Inflammatory macrophage (primary cell): ENCODE measurements at regions not wholly inside any gene's neighbourhood (a gene's known extent, or its start where the extent isn't known, plus 50 kb on each side); places are given as distances from the start of the nearest gene placed in this dataset.

Source experiments
- DNase-seq, 2 donors: peaks; one replicate each; pipeline ENCODE4 v3.0.0-alpha.2; 2020 to 2022

GRCh38 chr16:63596716-63597115 is 1525.1 kb downstream of the CDH11 start:
- DNase-seq: no peak

DNA sequence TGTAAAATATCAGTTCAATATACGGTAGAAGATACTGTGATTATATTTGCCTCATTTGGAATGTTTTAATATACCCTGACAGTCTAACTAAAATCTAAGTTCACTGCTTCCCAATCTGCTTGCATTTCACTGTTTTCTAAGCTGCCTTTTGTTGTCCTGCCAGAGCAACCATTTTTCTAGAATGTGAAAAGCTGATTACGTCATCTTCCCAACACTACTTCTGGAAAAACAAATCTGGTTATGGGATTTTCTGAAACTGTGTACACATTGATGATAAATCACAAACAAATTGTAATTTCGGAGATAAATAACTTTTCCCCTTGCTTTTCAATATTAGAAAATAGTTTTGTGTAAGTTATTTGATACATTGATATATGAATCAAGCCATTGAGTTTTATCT is 1529.0 kb downstream of the CDH11 start:
- no peak for DNase-seq

- no peak for DNase-seq
These were observed 1540.3 kb downstream of the CDH11 start for GRCh38 chr16:63581570-63581969.

DNA sequence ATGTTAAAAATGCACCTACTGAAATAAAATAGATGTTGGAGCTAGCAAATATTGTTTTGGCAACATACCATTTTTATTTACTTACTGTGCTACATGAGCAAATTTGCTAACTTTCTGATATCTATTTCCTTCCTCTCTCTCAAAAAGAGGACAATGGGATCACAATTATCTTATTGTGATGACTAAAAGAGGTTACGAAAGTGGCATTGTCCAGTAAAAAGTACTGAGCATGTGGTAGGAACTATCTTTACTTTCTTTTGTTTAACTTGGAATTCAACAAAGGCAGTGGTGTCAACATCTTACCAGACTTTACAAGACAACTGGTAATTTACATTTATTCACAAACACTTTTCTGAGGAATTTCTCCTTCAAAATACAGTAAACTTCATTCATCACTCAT is 1542.6 kb upstream of the CDH8 start:
- DNase-seq: no peak

GRCh38 chr16:63577891-63578290 is 1541.7 kb upstream of the CDH8 start:
- DNase-seq: no peak

DNA sequence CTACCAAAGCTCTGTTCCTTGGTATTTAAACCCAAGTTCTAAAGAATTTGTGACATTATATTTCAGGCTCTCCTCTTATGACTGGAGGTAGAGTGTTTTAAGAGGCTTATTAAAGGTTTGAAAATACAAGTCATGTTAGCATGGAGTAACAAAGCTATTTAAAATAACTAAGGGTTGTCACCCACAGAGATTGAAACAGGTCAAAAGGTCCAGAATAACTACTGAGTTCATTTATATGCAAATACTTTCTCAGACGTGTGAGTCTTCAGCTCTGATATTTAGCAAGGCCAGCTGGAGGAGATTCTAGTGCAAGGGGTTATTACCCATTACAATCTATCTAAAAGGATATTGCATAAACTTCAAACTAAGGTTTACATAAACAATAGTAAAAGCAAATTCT is 1538.8 kb upstream of the CDH8 start:
- DNase-seq: no peak

DNA sequence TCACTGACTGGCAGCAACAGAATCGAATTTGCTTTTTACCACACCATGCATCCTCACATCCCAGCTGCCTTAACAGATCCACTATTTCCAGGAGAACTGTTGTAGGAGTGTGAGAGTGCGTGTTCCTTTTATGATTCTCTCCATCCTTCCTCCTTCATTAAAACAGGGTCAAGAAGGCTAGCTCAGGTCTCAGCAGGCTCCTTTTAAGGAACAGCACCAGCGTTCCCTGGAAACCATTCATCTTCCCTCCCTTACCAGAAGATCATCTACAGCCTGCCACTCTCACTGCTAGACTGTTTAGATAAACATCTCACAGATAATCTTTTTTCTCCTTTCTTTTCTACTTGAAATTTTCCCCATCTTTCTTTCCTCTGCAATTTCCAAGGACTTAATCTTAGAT is 1531.9 kb upstream of the CDH8 start:
- no peak for DNase-seq

GRCh38 chr16:63563819-63564505 is 1527.7 kb upstream of the CDH8 start:
- no peak for DNase-seq

DNA sequence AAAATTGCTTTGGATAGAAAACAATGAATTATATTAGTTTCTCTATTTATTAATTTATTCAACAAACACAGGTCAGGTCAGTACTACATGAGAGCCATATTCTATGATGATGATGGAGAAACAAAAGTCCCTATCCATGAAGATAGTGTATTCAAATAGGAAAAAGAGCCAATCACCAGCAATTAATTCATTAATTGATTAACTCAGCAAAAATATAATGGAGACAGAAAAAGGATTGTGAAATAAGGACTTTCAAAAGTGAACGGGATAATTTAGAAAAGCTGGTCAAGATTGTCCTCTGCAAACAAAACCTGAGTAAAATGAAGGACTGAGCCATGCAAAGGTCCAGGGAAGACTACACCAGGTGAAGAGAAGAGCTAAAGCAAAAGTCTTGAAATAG is 1517.7 kb upstream of the CDH8 start:
- no peak for DNase-seq

- no peak for DNase-seq
These were observed 1503.0 kb upstream of the CDH8 start for GRCh38 chr16:63539276-63539675.

GRCh38 chr16:63530974-63531373 is 1494.7 kb upstream of the CDH8 start:
- DNase-seq: no peak

DNA sequence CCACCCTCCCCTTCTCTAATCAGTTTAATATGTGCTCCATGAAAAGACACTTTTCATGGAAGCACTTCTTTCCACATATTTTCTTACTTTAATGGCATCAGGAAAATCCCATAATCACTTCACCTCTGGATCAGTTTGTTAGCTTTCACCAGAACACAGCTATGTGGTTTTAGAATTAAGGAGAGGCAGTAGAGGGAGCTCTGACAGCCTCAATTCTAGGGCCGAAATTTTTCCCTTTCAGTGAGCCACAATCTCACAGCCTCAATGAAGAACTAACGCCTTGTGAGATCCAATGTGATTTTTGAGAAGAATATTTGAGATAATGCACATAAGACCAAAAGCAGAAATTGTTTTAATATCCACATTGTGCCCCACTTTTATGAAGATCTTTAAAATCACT is 1494.0 kb upstream of the CDH8 start:
- no peak for DNase-seq

DNA sequence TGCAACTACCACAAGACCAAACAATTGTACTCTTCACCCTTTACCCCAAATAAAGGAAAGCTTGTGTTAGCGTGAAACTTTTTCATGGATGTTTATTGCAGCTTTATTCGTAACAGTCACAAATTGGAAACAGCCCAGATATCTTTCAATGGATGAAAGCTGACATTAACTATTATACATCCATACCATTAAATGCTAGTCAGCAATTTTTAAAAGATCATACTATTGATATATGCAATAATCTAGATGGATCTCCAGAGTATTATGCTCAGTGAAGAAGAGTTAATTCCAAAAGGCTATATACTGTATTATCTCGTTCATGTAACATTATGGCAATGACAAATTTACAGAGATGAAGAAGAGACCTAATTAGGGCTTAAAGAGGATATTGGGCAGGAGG is 1491.2 kb upstream of the CDH8 start:
- DNase-seq: no peak

GRCh38 chr16:63516394-63516793 is 1480.2 kb upstream of the CDH8 start:
- no peak for DNase-seq

DNA sequence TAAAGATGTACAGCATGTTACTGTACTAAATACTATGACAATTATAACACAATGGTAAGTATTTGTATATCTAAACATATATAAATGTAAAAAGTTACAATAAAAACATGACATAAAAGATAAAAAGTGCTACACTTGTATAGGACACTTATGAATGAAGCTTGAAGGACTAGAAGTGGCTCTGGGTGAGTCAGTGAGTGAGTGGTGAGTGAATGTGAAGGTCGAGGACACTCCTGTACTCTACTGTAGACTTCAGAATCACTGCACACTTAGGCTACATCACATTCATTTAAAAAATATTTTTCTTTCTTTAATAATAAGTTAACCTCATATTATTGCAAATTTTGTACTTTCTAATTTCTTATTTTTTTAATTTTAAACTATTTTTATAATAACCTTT is 1476.7 kb upstream of the CDH8 start:
- DNase-seq: no peak

DNA sequence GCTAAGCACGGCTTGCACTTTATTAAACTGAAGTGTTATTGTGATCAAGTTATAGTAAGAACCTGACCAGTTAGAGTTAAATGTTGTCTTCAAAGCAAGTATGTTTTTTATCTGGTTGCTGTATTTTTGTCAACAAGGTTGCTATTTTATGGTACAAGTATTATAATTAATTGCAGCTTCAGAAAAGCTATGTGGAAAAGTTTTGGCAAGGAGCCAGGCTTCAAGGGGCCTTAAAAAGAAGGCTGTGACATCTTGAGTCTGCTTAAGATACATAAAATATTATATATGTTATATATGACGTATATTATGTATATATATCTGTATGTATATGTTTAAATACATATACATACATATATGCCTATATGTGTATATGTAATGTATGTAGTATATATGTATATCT is 1461.2 kb upstream of the CDH8 start:
- no peak for DNase-seq

DNA sequence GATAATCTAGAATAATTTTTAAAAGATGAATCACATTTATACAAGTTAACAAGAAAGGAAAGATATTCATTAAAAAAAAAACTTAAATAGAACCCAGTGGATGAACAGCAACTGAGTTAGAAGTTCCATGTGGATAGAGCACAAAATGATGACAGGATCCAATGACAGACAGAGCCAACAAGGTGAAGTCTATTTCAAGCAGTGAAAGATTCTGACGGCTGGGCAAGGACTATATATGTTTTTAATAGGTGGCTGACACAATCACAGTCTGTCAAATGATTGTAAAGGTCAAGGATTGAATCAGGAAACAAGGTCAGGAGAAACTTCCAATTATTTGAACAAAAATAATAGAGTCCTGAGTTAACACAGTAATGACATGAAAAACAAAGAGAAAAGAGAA is 1460.0 kb upstream of the CDH8 start:
- DNase-seq: no peak

DNA sequence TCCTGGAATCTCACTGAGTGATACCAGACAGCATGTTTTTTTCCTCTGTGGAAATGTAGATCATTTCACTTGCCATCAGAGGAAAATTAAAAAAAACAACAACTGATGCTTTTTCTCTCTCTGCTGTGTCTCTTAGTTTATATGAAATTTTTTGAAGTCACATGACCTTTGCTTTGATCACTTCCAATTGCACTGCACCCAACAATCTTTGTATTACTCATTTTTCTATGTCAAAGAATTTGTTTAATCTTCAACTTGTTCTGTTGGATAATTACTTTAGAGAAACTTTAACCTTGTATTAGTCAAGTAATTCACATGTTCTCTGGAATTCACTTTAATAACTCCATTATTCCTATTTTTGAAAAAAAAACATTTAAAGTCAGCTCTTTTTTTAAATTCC is 1452.7 kb upstream of the CDH8 start:
- DNase-seq: no peak

GRCh38 chr16:63481060-63481459 is 1444.8 kb upstream of the CDH8 start:
- no peak for DNase-seq

DNA sequence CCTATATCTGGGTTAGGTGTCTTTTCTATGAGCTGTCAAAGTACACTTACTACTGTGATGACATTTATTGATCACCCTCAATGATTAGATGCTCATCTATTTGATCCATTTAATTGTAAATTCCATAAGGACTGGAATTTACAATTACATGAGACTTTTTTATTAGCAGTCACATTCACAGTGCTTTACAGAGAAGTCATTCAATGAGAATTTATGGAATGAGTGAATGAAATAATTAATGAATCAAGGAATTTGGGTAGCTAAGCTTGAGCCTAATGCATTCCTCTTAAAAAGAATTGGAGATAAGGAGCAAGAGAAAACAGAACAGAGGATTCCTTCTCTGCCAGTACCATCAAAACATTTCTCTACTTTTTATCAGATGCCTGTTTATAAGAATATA is 1437.5 kb upstream of the CDH8 start:
- no peak for DNase-seq

- no peak for DNase-seq
These were observed 1431.3 kb upstream of the CDH8 start for GRCh38 chr16:63467513-63467912.

GRCh38 chr16:63462316-63462715 is 1426.1 kb upstream of the CDH8 start:
- no peak for DNase-seq

DNA sequence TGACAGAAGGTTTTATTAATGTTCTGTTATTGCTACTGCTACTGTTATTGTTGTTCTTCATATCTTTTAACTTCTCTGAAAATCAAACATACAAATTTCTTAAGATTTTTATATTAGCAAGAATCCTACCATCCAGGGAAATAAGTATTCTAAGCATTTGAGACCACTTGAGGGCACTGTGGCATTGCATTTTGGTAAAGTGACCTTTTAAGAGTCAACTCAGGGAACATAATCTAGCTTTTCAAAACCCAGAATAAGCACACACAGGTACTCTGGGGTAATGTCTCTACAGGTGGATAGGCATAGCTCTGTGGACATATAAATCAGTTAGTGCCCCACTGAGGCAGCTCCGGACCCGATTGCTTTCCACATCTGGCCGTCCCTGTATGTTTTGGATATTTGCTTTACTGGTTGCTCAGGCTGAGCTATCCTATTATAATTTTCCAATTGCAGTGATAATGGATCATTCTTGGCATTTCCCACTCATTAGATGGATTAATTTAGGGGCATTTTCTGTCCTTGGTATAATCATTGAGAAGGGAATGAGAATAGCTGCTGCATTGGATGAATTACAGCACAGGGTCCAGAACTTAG is 1425.1 kb upstream of the CDH8 start:
- no peak for DNase-seq

GRCh38 chr16:63458846-63459245 is 1422.6 kb upstream of the CDH8 start:
- no peak for DNase-seq

DNA sequence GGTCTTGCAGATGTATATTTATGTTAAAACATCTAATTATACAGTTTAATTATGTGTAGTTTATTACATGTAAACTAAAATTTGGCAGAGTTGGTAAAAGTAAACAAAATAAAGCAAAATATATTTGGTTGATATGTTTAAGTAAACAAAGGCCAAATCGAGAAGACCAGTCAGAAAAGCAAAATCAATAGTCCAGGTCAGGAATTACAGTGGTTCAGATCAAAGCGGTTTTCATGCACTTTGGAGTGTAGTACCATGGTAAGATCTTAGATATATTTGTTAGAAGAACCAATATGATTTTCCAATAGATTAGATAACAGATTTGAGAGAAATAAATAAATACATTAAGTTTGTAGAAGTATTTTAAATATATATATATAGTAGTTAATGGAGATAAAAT is 1421.6 kb upstream of the CDH8 start:
- no peak for DNase-seq
